ENCODE measurements at regions not wholly inside any gene's neighbourhood (a gene's known extent, or its start where the extent isn't known, plus 50 kb on each side); places are given as distances from the start of the nearest gene placed in this dataset.

GRCh38 chr12:12017798-12018197 lies 52.9 kb upstream of the BCL2L14 start:
- TF ChIP-seq EZH2phosphoT487 (IDR thresholded peaks at IDR 0.05; ENCODE audit: insufficient read depth, low read depth), result no peak
- no peak for TF ChIP-seq EZH2 (IDR thresholded peaks at IDR 0.05; ENCODE audit: insufficient read depth, poor library complexity, severe bottlenecking)
